H1 (cell line): ENCODE measurements at regions not wholly inside any gene's neighbourhood (a gene's known extent, or its start where the extent isn't known, plus 50 kb on each side); places are given as distances from the start of the nearest gene placed in this dataset.

Source experiments
- CTCF ChIA-PET: fragments of 300-600 bp; sonication (Branson Sonifier 250); formaldehyde crosslinking; loops from one replicate; lab custom pipeline; 2021; ENCODE audit not compliant: partially characterized antibody; lab: Charles Lee
- POLR2A ChIA-PET: fragments of 300-600 bp; sonication (Branson Sonifier 250); formaldehyde crosslinking; loops from one replicate; lab custom pipeline; 2021; ENCODE audit warnings: inconsistent platforms; ENCODE audit not compliant: partially characterized antibody; lab: Charles Lee
- DNase-seq, 2 experiments: peaks; one replicate each; pipeline versions ENCODE4 v3.0.0 to v3.0.0-alpha.2; 2010 to 2022; ENCODE audit warnings: low spot score in 2 of 2, low read depth in 1 of 2, mixed read lengths in 1 of 2
- FAIRE-seq: peaks from 2 replicates; lab custom pipeline; 2011; peaks lifted over from hg19 to GRCh38; lab: Jason Lieb, UNC
- H2AFZ ChIP-seq: 2 replicates; pipeline ENCODE4 v1.8.1; 2012; ENCODE audit warnings: low read length, inconsistent platforms
- H2AK5ac ChIP-seq: 2 replicates; pipeline ENCODE4 v1.6.1; 2013; ENCODE audit warnings: low read depth, low read length
- H2BK120ac ChIP-seq: replicated peaks from 2 replicates; pipeline ENCODE3; 2013; ENCODE audit warnings: low read depth, low read length, inconsistent platforms
- H2BK12ac ChIP-seq: 2 replicates; pipeline ENCODE4 v1.6.1; 2013; ENCODE audit warnings: low read depth, low read length
- H2BK15ac ChIP-seq: 2 replicates; pipeline ENCODE4 v1.6.1; 2013; ENCODE audit warnings: low read length
- H2BK20ac ChIP-seq: 2 replicates; pipeline ENCODE4 v1.6.1; 2013; ENCODE audit warnings: low read length
- H2BK5ac ChIP-seq: 2 replicates; pipeline ENCODE4 v1.6.1; 2013; ENCODE audit warnings: low read depth, low read length
- H3K14ac ChIP-seq: 2 replicates; pipeline ENCODE4 v1.6.1; 2013; ENCODE audit warnings: inconsistent platforms; ENCODE audit not compliant: insufficient read length
- H3K18ac ChIP-seq: 2 replicates; pipeline ENCODE4 v1.6.1; 2013; ENCODE audit warnings: low read length; ENCODE audit errors: extremely low read depth
- H3K23ac ChIP-seq: 2 replicates; pipeline ENCODE4 v1.6.1; 2013; ENCODE audit warnings: inconsistent platforms; ENCODE audit not compliant: insufficient read length
- H3K23me2 ChIP-seq: 2 replicates; pipeline ENCODE4 v1.6.1; 2013; ENCODE audit warnings: low read depth, low read length
- H3K27ac ChIP-seq: 2 replicates; pipeline ENCODE4 v1.6.1; 2011; ENCODE audit warnings: low read depth, low read length, inconsistent platforms
- H3K27me3 ChIP-seq, 4 experiments: replicated peaks in 1 of 4; 1 replicate in 1 of 4; 2 replicates in 3 of 4; pipeline versions ENCODE4 v1.6.1 to v1.8.1; 2011 to 2013; ENCODE audit warnings: low read length in 3 of 4, mild to moderate bottlenecking in 3 of 4, inconsistent platforms in 2 of 4, mixed read lengths in 2 of 4, moderate library complexity in 1 of 4; ENCODE audit not compliant: control insufficient read depth in 3 of 4, insufficient read depth in 3 of 4; ENCODE audit errors: extremely low read depth in 1 of 4
- H3K36me3 ChIP-seq, 4 experiments: 2 replicates each; pipeline versions ENCODE4 v1.6.1 to v1.8.1; 2011 to 2013; ENCODE audit warnings: mild to moderate bottlenecking in 4 of 4, low read length in 3 of 4, moderate library complexity in 2 of 4, control low read depth in 1 of 4, inconsistent platforms in 1 of 4; ENCODE audit not compliant: insufficient read depth in 4 of 4, control insufficient read depth in 2 of 4
- H3K4ac ChIP-seq: replicated peaks from 2 replicates; pipeline ENCODE3; 2013; ENCODE audit warnings: low read length, low read depth, mixed read lengths, inconsistent platforms; ENCODE audit not compliant: insufficient read length
- H3K4me1 ChIP-seq, 4 experiments: replicated peaks in 1 of 4; 1 replicate in 1 of 4; 2 replicates in 3 of 4; pipeline versions ENCODE4 v1.6.1 to v1.8.1; 2011 to 2013; ENCODE audit warnings: low read length in 3 of 4, inconsistent platforms in 2 of 4, mixed read lengths in 1 of 4; ENCODE audit not compliant: insufficient read depth in 4 of 4, control insufficient read depth in 3 of 4
- H3K4me2 ChIP-seq, 2 experiments: 2 replicates each; pipeline versions ENCODE4 v1.6.1 to v1.8.1; 2011 to 2013; ENCODE audit warnings: low read depth in 2 of 2, low read length in 2 of 2, control low read depth in 1 of 2, inconsistent platforms in 1 of 2, mild to moderate bottlenecking in 1 of 2; ENCODE audit not compliant: insufficient read depth in 1 of 2
- H3K4me3 ChIP-seq, 4 experiments: fragments of 200-600, 300-600 bp in 1 of 4; sonication (generic), shearing (Covaris generic), sonication (Bioruptor Twin) in 1 of 4; 2 replicates each; pipeline versions ENCODE4 v1.5.1 to v1.8.1; 2011 to 2016; ENCODE audit warnings: low read length in 4 of 4, low read depth in 3 of 4, control low read depth in 2 of 4, inconsistent platforms in 2 of 4, mild to moderate bottlenecking in 2 of 4, mixed read lengths in 1 of 4, moderate library complexity in 1 of 4; ENCODE audit not compliant: insufficient read depth in 2 of 4; ENCODE audit errors: extremely low read depth in 1 of 4
- H3K56ac ChIP-seq: replicated peaks from 2 replicates; pipeline ENCODE3; 2013; ENCODE audit warnings: low read depth, mild to moderate bottlenecking, mixed read lengths, low read length, inconsistent platforms; ENCODE audit not compliant: insufficient read length
- H3K79me1 ChIP-seq: 2 replicates; pipeline ENCODE4 v1.6.1; 2013; ENCODE audit warnings: low read depth, low read length, control low read depth
- H3K79me2 ChIP-seq, 2 experiments: 2 replicates each; pipeline versions ENCODE4 v1.6.1 to v1.8.1; 2012 to 2013; ENCODE audit warnings: low read length in 2 of 2, mild to moderate bottlenecking in 2 of 2, inconsistent platforms in 1 of 2; ENCODE audit not compliant: insufficient read depth in 2 of 2, control insufficient read depth in 1 of 2
- H3K9ac ChIP-seq, 4 experiments: replicated peaks in 1 of 4; 1 replicate in 1 of 4; 2 replicates in 3 of 4; pipeline versions ENCODE4 v1.6.1 to v1.8.1; 2011 to 2013; ENCODE audit warnings: low read depth in 3 of 4, low read length in 3 of 4, control low read depth in 2 of 4, mild to moderate bottlenecking in 2 of 4, moderate library complexity in 2 of 4, inconsistent platforms in 1 of 4; ENCODE audit errors: extremely low read depth in 1 of 4
- H3K9me3 ChIP-seq, 2 experiments: 2 replicates each; pipeline versions ENCODE4 v1.6.1 to v1.8.1; 2012 to 2013; ENCODE audit warnings: mild to moderate bottlenecking in 2 of 2, moderate library complexity in 2 of 2, control low read depth in 1 of 2, inconsistent platforms in 1 of 2, low read depth in 1 of 2, low read length in 1 of 2, mixed read lengths in 1 of 2; ENCODE audit not compliant: insufficient read depth in 2 of 2
- H4K20me1 ChIP-seq, 2 experiments: replicated peaks in 1 of 2; 2 replicates each; pipeline versions ENCODE3 to v1.8.1; 2011 to 2013; ENCODE audit warnings: inconsistent platforms in 2 of 2, low read length in 2 of 2, mild to moderate bottlenecking in 1 of 2; ENCODE audit not compliant: insufficient read depth in 2 of 2, control insufficient read depth in 1 of 2
- H4K5ac ChIP-seq: 2 replicates; pipeline ENCODE4 v1.6.1; 2013; ENCODE audit warnings: low read length, low read depth, mixed read lengths, inconsistent platforms; ENCODE audit not compliant: insufficient read length
- H4K8ac ChIP-seq: 2 replicates; pipeline ENCODE4 v1.8.0; 2013; ENCODE audit warnings: mild to moderate bottlenecking, moderate library complexity, low read length, inconsistent platforms; ENCODE audit not compliant: insufficient read depth; ENCODE audit errors: extremely low read depth
- H4K91ac ChIP-seq: replicated peaks from 2 replicates; pipeline ENCODE3; 2013; ENCODE audit warnings: low read length, mixed read lengths, inconsistent platforms; ENCODE audit not compliant: insufficient read length
- EP300 ChIP-seq, 2 experiments: IDR thresholded peaks; 1 replicate in 1 of 2; 2 replicates in 1 of 2; pipeline ENCODE4 v1.6.1; 2011 to 2012; ENCODE audit warnings: low read depth in 2 of 2, low read length in 2 of 2, mild to moderate bottlenecking in 2 of 2, borderline replicate concordance in 1 of 2, inconsistent platforms in 1 of 2, moderate library complexity in 1 of 2
- TEAD4 ChIP-seq: IDR thresholded peaks from 2 replicates; pipeline ENCODE4 v1.6.1; 2012; ENCODE audit warnings: low read depth, low read length, inconsistent platforms, mixed read lengths
- WGBS, 2 experiments: shearing (Covaris generic) in 1 of 2; methylation state at CpG; one replicate each; pipeline versions ENCODE4 v1.1.6 to v1.1.7; 2013 to 2015; ENCODE audit warnings: low lambda C conversion rate in 2 of 2, mixed read lengths in 2 of 2, inconsistent platforms in 1 of 2, low coverage in 1 of 2, missing lambda C conversion rate in 1 of 2; ENCODE audit not compliant: insufficient replicate concordance in 2 of 2, insufficient coverage in 1 of 2, insufficient read length in 1 of 2; ENCODE audit errors: extremely low coverage in 1 of 2, missing lambda C conversion rate in 1 of 2; 5-methylcytosine and 5-hydroxymethylcytosine counted together

DNA sequence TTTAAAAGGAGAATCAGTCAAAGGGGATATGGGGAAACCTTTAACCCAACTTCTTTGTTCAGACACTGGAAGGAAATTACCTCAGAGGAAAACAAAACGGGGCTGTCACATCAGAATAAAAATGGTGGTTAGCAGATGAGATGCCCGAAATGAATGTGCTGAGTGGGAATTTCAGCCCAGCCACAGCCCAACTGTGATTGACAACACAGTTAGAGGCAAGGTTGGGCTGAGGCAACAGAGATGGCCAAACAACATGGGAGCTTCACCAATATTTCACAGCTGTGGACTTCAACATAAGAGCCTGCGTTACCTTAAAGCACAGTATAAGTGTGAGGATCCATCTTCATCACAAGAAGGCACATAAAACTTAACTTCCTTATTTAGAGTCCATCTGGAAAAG, 133.5 kb upstream of the PTPRZ1 start:
- no peak overlapping the region for H2BK20ac ChIP-seq
- H3K18ac ChIP-seq, result no peak overlapping the region
- no peaks in the 10 kb centered on the region for H3K27me3 ChIP-seq
- DNase-seq (no peak), FAIRE-seq (peak; percentile 48)
- no peak overlapping the region for H3K23ac ChIP-seq
- H2AFZ ChIP-seq, result peak overlapping the region; percentile 44; the same call in 1 of the 2 replicates
- ChIA-PET CTCF (interaction anchor here (1.0 kb wide), 1 partner anchor 12 kb away, joined by 3 read pairs; no protein-coding TSS in a partner anchor), POLR2A (no interaction called here)
- no peak overlapping the region for H2BK12ac ChIP-seq
- no peak overlapping the region for H3K14ac ChIP-seq
- no peaks in the 10 kb centered on the region for H3K23me2 ChIP-seq
- H4K5ac ChIP-seq, result no peak overlapping the region
- no peaks in the 10 kb centered on the region for H3K79me1 ChIP-seq
- no peak overlapping the region for H3K27ac ChIP-seq
- no peak overlapping the region for H2AK5ac ChIP-seq
- no peaks in the 10 kb centered on the region for H3K36me3 ChIP-seq
- no peaks in the 10 kb centered on the region for H4K20me1 ChIP-seq
- no peaks in the 10 kb centered on the region for H3K79me2 ChIP-seq
- no peak overlapping the region for H3K56ac ChIP-seq
- H3K4me1 ChIP-seq, result 0 out of 7 replicates have a peak, but pooled peaks cover 0 to 2% (median 0%) of the 10 kb centered on the region in 4 experiments
- no peak overlapping the region for H4K8ac ChIP-seq
- H2BK5ac ChIP-seq, result no peak overlapping the region
- no peak overlapping the region for H2BK15ac ChIP-seq
- no peak overlapping the region for H4K91ac ChIP-seq
- no peak overlapping the region for H2BK120ac ChIP-seq
- H3K9ac ChIP-seq, result no peak overlapping the region; a peak in 1 of 7 replicates
- no peaks in the 10 kb centered on the region for H3K9me3 ChIP-seq
- 0 out of 2 replicates have a peak, but pooled peaks have one; percentile 27 for TF ChIP-seq TEAD4
- no peak for TF ChIP-seq EP300 (IDR thresholded peaks at IDR 0.05; ENCODE audit: borderline replicate concordance in 1 of 2, low read depth in 2 of 2, low read length in 2 of 2)
- no peak overlapping the region for H3K4ac ChIP-seq
- H3K4me2 ChIP-seq, result no peak overlapping the region
- WGBS, 2 experiments, result 84% methylated on average over 3 of the region's 3 CpGs; no CpG with 5 or more reads in 1 of the 2 experiments
- no peak overlapping the region for H3K4me3 ChIP-seq
